NCI-H2196 (cell line): ENCODE measurements at regions not wholly inside any gene's neighbourhood (a gene's known extent, or its start where the extent isn't known, plus 50 kb on each side); places are given as distances from the start of the nearest gene placed in this dataset.

Experiments used
- DNase-seq: peaks from one replicate; lab custom pipeline; 2025; ENCODE audit not compliant: unreplicated experiment; lab: John Stamatoyannopoulos, UW

DNA sequence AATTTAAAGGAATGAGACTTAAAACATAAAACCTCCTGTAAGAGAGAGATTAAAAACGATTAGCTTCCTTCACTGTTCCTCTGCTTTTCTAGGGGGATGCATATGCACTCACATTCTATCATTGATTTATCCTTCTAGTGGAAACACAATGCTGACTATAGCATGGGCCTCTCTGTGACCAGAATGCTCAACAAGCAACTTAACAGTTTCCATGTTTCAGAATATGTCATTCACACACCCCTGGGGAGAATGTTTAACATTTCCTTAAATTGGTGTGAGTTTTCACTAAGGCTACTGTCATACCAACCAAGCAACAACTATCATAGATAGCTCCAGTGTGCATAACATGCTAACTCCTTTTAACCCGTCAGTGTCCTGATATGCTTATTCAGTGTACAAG is 337.9 kb upstream of the GRM7 start:
- DNase-seq = no peak

DNA sequence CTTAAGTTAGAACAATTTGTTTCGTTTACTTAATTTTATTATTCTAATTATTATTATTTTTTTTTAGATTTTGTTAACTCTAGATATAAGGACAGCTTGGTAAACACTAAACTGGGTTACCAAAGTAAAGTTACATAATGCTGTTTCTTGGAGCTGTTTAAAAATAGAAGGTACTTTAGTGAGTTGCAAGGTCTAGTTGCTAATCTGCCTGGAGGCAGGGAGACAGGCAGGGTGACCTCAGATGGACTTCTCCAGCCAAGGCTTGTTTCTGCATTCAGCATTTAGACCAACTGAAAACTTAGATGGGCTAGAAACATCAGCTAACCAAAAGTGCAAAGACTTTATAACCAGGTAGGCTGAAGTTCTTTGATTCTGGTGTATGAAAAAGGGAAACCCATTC is 336.4 kb upstream of the GRM7 start:
- DNase-seq = no peak

- no peak for DNase-seq
Observed at GRCh38 chr3:6526321-6526720, 334.6 kb upstream of the GRM7 start.

DNA sequence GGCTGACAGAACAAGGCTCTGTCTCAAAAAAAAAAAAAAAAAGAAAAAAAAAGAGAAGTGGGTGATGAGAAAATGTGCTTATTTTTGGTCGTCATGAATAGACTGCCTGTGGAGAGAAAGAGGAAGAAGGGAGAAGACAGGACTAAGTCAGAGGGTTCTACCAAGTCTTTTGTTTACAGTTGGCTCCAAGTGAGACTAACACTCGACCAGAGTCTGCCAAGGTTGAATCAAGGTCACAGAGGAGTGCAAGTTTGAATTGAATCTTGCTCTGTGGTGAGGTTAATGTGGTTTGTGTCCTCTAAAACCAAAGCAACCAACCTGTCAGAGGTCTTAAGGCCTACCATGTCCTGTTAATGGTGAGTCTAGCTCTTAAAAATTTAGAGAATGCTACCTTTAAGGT is 334.1 kb upstream of the GRM7 start:
- no peak for DNase-seq

- DNase-seq = no peak
Observed at GRCh38 chr3:6528951-6529350, 332.0 kb upstream of the GRM7 start.

DNA sequence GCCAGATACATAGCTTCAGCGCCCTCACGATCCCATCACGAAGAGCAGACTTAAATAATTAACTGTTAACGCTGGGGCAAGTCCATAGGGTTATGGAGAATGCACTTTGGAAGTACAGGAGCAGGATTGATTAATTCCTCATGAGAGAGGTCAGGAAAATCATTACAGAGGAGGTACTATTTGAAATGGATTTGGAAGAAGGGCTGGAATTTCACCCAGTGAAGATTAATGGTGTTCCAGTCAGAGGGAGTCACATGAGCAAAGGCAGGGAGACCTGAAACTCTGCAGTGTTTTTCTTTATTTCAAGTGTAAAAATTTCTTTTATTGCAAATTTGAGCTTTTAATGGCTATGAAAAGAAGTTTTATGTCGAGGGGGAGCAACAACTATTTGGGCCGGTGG is 329.8 kb upstream of the GRM7 start:
- no peak for DNase-seq

GRCh38 chr3:6532101-6532500 is 328.8 kb upstream of the GRM7 start:
- no peak for DNase-seq

- no peak for DNase-seq
Observed at GRCh38 chr3:6540981-6541380, 319.9 kb upstream of the GRM7 start.

- no peak for DNase-seq
Observed at GRCh38 chr3:6542795-6543194, 318.1 kb upstream of the GRM7 start.

DNA sequence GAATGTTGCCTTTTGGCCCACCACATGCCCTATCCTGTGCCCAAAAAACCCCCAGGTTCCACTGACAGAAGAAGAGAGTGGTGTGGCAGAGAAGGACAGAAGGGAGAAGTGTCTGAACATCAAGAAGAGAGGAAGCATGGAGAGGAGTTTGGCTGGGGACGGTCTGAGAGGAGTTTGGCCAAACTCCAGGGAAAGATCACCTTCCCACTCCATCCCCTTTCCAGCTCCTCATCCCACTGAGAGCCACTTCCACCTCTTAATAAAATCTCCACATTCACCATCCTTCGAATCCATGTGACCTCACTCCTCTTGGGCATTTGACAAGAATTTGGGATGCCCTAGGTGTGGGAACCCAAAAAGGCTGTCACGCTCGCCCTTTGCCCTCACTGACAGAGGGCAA is 311.6 kb upstream of the GRM7 start:
- DNase-seq = no peak

- DNase-seq = no peak
Observed at GRCh38 chr3:6551165-6551564, 309.8 kb upstream of the GRM7 start.

DNA sequence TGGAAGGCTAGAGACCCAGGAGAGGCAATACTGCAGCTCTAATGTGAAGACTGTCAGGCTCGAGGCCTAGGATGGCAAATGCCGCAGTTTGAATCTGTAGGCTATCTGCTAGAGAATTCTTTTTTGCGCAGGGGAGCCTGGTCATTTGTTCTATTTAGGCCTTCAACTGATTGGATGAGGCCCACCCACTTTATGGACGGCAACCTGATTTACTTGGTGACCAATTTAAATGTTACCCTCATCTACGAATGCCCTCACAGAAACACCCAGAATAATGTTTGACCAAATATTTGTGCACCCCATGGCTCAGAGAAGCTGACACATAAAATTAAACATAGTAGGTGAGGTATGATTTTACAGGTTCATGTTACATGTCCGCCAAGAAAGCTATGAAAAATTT is 300.7 kb upstream of the GRM7 start:
- no peak for DNase-seq

- DNase-seq = no peak
Observed at GRCh38 chr3:6567241-6567640, 293.7 kb upstream of the GRM7 start.

- DNase-seq = no peak
Observed at GRCh38 chr3:6568999-6569493, 291.9 kb upstream of the GRM7 start.

- DNase-seq = no peak
Observed at GRCh38 chr3:6571448-6571847, 289.5 kb upstream of the GRM7 start.

- no peak for DNase-seq
Observed at GRCh38 chr3:6577584-6577983, 283.3 kb upstream of the GRM7 start.

- DNase-seq = no peak
Observed at GRCh38 chr3:6578526-6578925, 282.4 kb upstream of the GRM7 start.

DNA sequence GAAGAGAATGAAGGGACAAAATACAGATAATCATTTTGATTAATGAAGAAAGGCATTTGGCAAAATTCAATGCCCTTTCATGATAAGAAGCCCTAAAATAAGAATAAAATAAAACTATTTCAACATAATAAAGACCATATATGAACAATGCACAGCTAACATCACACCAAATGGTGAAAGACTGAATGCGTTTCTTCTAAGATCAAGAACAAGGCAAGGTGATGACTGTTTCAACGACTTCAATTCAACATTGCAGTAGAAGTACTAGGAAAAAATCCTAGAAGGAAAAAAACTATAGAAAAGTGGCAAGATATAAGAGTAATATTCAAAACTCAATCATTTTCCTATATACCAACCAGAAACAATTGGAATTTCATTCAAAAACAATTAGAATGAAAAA is 280.1 kb upstream of the GRM7 start:
- no peak for DNase-seq

- DNase-seq = no peak
Observed at GRCh38 chr3:6585360-6585759, 275.6 kb upstream of the GRM7 start.

- DNase-seq = no peak
Observed at GRCh38 chr3:6600237-6600636, 260.7 kb upstream of the GRM7 start.

DNA sequence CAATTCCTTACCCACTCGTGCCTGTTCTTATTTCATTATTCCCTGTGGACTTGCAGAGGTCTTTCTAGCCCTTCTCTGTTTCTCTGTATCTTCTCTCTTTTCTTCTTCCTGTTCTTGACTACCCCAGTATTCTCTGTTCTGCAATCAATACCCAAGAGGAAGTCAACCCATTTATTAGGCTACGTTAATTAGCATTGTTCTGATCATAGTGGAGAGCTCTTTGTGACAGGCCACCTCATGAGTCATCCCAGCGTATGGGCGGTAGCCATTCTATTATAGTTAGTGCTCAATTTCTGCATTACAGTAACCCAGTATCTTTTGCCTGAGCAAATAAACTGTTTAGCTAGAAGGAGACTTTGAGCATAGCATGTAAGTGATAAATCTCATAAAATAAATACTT is 259.5 kb upstream of the GRM7 start:
- no peak for DNase-seq

GRCh38 chr3:6602329-6602728 is 258.6 kb upstream of the GRM7 start:
- no peak for DNase-seq

DNA sequence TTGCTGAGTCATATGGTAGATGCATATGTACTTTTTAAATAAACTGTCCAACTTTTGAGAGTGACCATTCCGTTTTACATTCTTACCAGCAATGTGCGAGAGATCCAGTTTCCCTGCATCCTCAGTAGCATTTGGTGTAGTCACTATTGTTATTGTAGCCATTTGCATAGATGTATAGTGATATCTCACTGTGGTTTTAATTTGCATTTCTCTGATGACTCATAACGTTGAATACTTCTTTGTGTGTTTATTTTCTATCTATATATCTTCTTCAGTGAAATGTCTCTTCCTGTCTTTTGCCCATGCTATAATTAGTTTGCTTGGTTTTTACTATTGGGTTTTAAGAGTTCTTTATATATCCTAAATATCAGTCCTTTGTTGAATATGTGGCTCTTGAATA is 255.7 kb upstream of the GRM7 start:
- DNase-seq = no peak

DNA sequence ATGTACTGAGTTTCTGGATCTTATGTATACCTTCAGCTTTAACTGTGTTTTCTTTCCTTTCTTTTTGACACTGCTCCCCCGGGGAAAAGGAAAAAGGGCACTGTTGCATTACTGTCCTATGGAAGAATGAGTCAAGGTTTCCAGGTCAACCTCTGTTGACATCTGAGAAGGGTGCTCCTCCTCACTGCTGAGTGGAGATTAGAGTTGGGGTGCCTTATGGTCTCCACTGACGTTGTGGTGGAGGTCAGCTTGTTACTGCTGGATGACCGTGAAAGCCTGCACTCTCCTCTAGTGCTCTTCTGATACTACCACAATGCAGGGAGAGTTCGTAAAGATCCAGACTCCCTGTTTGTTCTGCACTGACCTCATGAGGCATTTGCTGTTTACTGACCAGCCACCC is 252.1 kb upstream of the GRM7 start:
- no peak for DNase-seq
